DMS 273 treated with DMSO at 0.1 percent for 48 hours (cell line): ENCODE measurements at regions not wholly inside any gene's neighbourhood (a gene's known extent, or its start where the extent isn't known, plus 50 kb on each side); places are given as distances from the start of the nearest gene placed in this dataset.

Source experiments
- DNase-seq: peaks from one replicate; lab custom pipeline; 2025; lab: John Stamatoyannopoulos, UW

- DNase-seq: no peak
These were observed 222.3 kb downstream of the ETS1 start for GRCh38 chr11:128365044-128365443.

GRCh38 chr11:128361451-128362020, 225.8 kb downstream of the ETS1 start:
- no peak for DNase-seq

- no peak for DNase-seq
These were observed 227.8 kb downstream of the ETS1 start for GRCh38 chr11:128359515-128359914.

GRCh38 chr11:128357073-128357472, 230.3 kb downstream of the ETS1 start:
- no peak for DNase-seq

- no peak for DNase-seq
These were observed 231.8 kb downstream of the ETS1 start for GRCh38 chr11:128355558-128355957.

GRCh38 chr11:128354476-128354875, 232.9 kb downstream of the ETS1 start:
- no peak for DNase-seq

DNA sequence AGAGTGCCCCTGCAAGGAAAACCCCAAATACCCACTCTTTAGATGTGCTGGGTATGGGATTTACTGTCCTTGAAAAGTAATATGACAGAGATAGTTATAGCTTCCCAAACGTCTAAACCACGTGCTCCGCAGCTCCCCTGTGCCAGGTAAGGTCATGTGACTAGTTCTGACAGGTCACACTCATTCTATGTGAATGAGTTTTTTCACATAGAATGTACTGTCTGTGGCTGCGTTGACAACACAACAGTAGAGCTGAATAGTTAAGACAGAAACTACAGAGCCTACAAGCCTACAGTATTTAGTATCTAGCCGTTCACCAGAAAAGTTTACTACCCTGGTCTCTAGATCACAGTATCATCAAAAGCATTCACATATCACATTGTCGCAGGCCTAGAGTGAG, 236.2 kb downstream of the ETS1 start:
- no peak for DNase-seq

DNA sequence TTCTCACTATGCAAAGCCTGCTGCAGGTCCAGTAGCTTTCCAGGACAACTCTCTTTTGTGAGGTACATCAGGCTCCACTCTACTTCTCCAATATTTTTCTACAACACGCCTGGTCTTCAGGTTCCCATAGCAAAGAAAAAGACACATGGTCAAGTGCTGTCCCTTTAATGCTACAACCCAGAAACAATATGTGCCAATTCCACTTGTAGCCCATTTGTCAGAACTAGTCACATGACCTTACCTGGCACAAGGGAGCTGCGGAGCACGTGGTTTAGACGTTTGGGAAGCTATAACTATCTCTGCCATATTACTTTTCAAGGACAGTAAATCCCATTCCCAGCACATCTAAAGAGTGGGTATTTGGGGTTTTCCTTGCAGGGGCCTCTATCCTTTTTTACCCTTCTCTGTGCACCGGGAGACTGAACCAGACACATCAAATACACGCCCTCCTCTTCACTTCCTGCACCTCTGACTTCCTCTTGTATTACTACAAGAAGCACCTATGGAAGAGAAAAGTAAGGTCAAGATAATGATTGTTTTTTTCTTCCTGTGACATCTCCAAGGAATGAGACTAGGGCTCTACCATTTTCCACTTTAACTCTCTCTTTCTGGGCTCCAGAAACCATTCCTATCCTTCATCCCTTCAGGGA, 237.6 kb downstream of the ETS1 start:
- DNase-seq: no peak

GRCh38 chr11:128346804-128347203, 240.6 kb downstream of the ETS1 start:
- no peak for DNase-seq

DNA sequence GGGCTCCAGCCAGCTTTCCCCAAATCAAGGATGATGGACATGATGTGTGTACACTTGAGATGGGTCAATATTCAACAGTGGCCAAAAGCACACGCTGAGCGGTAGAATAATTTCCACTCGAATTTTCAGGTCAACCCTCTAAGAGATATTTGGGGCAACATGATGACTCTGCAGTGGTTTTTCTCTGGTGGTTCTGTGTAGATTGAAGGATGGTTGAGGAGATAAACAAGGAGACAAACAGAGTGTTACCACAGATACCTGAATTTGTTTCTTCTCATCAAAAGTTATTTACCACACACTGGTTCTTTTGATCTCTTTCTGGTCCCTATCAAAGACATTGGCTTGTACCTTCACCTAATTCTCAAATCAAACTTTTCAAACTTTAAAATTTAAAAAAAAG, 242.0 kb downstream of the ETS1 start:
- no peak for DNase-seq

DNA sequence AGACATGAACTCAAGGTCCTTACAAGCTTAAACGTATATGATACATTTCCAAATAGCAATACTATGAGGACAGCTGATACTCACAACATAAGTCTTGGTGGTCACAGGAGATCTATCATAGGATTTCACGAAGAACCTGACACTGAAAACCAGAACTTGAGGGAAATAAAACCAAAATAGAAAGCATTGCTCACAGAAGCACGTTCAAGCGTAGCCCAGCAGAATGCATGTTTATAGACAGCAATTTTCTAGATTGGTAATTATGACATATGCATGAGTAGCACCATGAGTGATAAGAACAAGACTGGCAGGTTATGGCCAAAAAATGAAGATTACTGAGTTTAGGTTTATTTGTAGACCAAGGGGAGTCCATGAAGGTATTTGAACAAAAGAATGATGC, 243.5 kb downstream of the ETS1 start:
- DNase-seq: no peak

GRCh38 chr11:128343135-128343514, 244.2 kb downstream of the ETS1 start:
- no peak for DNase-seq

DNA sequence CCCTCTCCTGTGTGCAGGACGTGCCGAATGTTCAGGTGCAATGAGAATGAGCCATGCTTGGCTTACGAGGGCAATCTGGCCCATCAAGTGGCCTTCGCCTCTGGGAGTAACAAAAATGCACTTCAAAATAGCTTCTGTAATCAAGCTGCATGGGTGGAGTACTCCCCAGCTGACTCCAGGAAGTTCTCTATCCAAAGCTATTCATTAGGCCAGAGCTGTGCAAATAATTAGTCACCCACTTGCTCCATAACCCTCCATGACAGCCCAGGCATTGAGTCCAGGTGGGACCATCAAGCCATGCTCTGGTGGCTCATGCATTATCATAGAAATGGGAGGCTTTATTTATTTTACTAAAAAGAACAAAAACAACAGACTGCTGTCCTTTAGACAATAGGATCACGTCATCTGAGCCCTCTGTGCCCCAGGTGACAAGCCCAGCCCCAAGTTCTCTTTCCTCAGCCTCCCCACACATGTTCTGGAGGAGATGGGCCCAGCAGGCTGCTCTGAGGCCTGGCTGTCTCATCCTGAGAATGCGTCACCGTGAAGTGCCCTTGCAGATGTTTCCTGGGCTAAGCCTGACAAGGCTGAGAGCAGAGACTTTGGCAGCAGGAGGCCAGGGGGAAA, 244.7 kb downstream of the ETS1 start:
- DNase-seq: no peak

DNA sequence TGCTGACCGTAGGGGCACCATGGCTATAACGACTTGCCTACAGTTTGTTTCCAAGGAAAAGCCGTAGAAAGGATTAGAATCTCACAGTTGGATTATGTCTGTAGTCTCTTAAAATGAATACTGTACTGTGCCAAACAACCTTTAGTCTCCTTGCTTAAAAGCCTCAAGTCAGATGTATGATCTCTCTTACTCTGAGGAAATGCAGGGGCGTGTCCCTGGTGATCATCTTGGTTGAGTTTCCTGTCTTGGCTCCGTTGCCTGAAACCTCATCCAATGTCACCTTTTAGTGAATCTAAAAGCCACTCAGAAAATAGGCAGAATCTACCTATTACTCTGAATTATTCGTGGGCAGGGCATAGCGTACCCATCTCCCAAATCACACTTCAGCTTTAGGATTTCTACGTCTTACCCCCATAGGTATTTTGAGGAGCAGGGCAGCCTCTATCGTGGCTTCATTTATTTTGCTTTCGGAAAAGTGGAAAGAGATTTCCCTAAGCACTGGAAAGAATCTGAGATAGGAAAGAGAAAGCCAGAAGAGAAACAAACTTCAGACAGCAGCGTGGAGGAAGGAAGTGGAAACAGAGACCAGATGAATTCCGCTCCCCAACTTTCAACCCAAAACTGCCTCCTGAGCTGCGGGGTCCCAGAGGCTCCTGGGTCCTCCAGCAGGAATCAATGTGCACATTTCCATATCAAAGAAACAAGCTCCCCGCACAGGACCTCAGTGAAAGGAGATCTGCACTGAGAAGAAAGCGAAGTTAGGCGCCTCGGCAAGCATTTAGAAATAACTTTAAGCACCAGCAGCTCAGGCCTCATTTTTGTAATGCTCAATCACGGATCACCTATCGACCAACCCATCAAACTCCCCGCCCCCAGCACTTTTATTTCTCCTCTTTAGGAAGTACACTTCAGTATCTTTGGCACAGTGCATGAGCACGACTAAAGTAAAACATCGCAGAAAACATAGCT, 245.8 kb downstream of the ETS1 start:
- no peak for DNase-seq

DNA sequence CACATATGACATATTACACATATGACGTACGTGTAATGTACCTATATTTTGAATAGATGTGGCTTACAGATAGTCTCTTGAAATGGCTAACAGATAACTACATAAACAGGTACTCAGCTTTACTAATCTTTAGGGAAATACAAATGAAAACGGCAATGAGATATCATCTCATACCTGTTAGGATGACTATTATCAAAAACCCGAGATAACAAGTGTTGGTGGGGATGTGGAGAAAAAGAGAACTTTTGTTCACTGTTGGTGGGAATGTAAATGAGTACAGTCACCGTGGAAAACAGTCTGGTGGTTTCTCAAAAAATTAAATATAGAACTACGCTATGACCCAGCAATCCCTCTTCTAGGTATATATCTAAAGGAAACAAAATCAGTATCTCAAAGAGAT, 247.6 kb downstream of the ETS1 start:
- no peak for DNase-seq

GRCh38 chr11:128338811-128339210, 248.5 kb downstream of the ETS1 start:
- no peak for DNase-seq

DNA sequence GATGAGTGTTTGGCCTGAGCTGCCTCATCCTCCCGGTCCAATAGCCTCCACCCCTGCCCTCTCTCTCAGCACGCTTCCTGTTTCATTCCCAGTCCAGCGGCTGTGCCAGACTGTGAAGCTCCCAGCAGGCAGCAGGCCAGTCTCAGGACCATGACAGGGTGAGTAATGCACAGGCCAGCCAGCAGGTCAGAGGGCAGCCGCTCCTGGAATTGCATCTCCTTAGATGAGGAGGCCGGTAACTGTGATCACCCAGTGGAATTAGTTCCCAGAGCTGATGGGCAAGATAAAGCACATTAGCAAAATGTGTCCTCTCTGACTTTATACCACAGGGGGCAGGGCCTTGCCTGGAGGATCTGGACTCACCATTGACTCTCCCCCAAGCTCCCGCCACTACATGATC, 251.2 kb downstream of the ETS1 start:
- no peak for DNase-seq

DNA sequence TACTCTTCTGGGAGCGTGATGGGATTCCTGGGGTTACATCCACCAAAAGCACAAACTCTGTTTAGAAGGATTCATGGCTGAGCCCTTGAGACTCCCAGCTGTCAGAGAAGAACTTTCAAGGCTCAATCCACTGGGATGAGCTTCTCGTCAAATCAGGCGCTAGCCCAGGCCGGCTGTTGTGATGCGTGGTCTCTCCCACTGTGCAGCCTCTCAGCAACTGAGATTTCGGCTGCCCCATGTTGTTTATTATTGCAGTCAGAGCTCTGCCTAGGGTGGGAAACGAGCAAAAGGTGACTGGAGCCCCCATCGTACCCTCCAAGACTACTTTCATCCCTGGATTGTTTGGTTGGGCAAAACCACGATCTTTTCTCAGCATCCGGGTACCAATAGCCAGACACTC, 251.6 kb downstream of the ETS1 start:
- no peak for DNase-seq

GRCh38 chr11:128334311-128335044, 252.9 kb downstream of the ETS1 start:
- no peak for DNase-seq

DNA sequence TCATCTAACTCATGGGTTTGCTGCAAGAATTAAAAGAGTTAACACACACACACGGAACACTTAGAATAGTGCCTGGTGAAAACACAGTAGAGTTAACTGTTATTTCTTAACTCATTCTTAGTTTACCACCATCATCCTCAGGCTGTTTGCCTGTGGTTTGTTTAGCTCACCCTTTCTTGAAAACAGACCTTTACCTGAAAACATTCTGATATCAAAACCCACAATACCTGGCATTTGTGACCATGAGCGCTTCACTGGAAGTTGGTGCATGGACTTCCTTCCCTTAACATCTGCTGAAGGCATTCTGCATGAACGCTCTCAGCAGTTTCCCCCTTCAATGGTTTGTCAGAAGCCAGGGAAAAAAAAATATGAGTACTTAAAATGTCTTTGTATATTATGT, 256.0 kb downstream of the ETS1 start:
- DNase-seq: no peak

- no peak for DNase-seq
These were observed 257.2 kb downstream of the ETS1 start for GRCh38 chr11:128330203-128330602.

DNA sequence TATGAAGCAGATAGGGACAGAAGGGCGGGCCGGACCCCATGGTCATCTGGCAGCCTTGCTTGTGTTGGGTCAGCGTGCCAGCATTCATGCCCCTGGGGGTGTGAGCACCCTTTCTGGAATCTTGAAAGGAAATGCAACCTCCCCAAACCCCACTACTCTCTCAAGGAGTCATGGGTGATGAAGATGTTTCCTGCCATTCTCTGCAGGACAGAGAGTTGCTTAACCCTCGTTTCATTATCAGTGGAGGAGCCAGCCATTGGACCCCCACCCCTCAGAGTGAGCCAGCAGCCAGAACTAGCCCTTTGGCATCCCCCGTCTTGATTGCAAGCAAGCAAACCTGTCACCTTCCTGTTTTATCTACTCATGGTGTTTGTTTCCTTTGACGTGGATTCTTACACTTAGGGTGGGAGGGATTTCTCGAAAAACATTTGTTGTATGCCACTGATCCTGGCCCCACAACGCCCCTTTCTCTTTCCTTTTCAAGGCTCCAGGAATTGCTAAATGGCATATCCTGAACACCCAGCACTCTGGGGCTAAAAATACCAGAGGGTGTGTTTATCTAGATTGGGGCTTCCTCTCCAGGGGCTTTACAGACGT, 258.3 kb downstream of the ETS1 start:
- no peak for DNase-seq
